K562 (cell line): ENCODE measurements at regions not wholly inside any gene's neighbourhood (a gene's known extent, or its start where the extent isn't known, plus 50 kb on each side); places are given as distances from the start of the nearest gene placed in this dataset.

Source experiments
- ATAC-seq: fragments of 200-7000 bp; cut with Tn5 transposase; 3 replicates; pipeline ENCODE4 v1.9.1; 2020; ENCODE audit warnings: moderate library complexity
- BruUV-seq: library from RNA; stranded (reverse); fragments of 400-500 nt; replicated peaks from 2 replicates; lab custom pipeline; 2021; lab: Mats Ljungman, UMichigan
- CTCF ChIA-PET: fragments of 300-600 bp; formaldehyde crosslinking; extraction: SDS; loops from one replicate; lab custom pipeline; 2021; ENCODE audit warnings: low intra/inter-chr PET ratio; lab: Yijun Ruan, JAX
- POLR2A ChIA-PET: fragments of 300-600, 350-650 bp; sonication (Branson Sonifier 250); formaldehyde crosslinking; extraction: SDS; loops from one replicate; lab custom pipeline; 2021; ENCODE audit warnings: antibody characterized with exemption, inconsistent platforms; lab: Yijun Ruan, JAX
- DNase-seq, 4 experiments: peaks; one replicate each; pipeline versions ENCODE4 v3.0.0 to v3.0.0-alpha.2; 2011 to 2018; ENCODE audit warnings: low spot score in 3 of 4, mixed read lengths in 3 of 4; ENCODE audit errors: extremely low read depth in 1 of 4
- FAIRE-seq: peaks from 2 replicates; lab custom pipeline; 2011; peaks lifted over from hg19 to GRCh38; lab: Jason Lieb, UNC
- H2AFZ ChIP-seq: 2 replicates; pipeline ENCODE4 v1.6.0; 2011; ENCODE audit warnings: low read depth, low read length, control low read depth, inconsistent platforms
- H3K27ac ChIP-seq: fragments of 200-600 bp; 3 replicates; pipeline ENCODE4 v1.8.0; 2011; ENCODE audit warnings: low read depth, mild to moderate bottlenecking, control low read depth, inconsistent platforms, low read length, moderate library complexity, mixed read lengths; ENCODE audit errors: extremely low read depth
- H3K27me3 ChIP-seq, 2 experiments: fragments of 300-600 bp in 1 of 2; 2 replicates in 1 of 2; 3 replicates in 1 of 2; pipeline versions ENCODE4 v1.6.0 to v1.8.0; 2011; ENCODE audit warnings: inconsistent platforms in 2 of 2, low read length in 2 of 2, mild to moderate bottlenecking in 1 of 2, mixed read lengths in 1 of 2, moderate library complexity in 1 of 2; ENCODE audit not compliant: control insufficient read depth in 2 of 2, insufficient read depth in 2 of 2
- H3K36me3 ChIP-seq: fragments of 300-600 bp; 3 replicates; pipeline ENCODE4 v1.8.0; 2011; ENCODE audit warnings: mild to moderate bottlenecking, low read length, inconsistent platforms; ENCODE audit not compliant: control insufficient read depth, insufficient read depth
- H3K4me1 ChIP-seq, 2 experiments: fragments of 200-600 bp in 1 of 2; replicated peaks in 1 of 2; 2 replicates in 1 of 2; 3 replicates in 1 of 2; pipeline versions ENCODE4 v1.5.1 to v1.8.0; 2011; ENCODE audit warnings: inconsistent platforms in 2 of 2, low read length in 2 of 2, mild to moderate bottlenecking in 1 of 2, mixed read lengths in 1 of 2, moderate library complexity in 1 of 2; ENCODE audit not compliant: control insufficient read depth in 2 of 2, insufficient read depth in 2 of 2
- H3K4me2 ChIP-seq: 2 replicates; pipeline ENCODE4 v1.6.1; 2011; ENCODE audit warnings: low read length, control low read depth, inconsistent platforms, mixed read lengths; ENCODE audit not compliant: insufficient read depth
- H3K4me3 ChIP-seq: fragments of 200-600 bp; sonication (generic), shearing (Covaris generic); 2 replicates; pipeline ENCODE4 v1.5.1; 2016; ENCODE audit warnings: control low read depth, inconsistent platforms
- H3K79me2 ChIP-seq: fragments of 200-600 bp; 3 replicates; pipeline ENCODE4 v1.8.0; 2011; ENCODE audit warnings: low read length, inconsistent platforms; ENCODE audit not compliant: control insufficient read depth, insufficient read depth
- H3K9ac ChIP-seq, 2 experiments: 2 replicates each; pipeline versions ENCODE4 v1.6.0 to v1.6.1; 2011; ENCODE audit warnings: low read depth in 2 of 2, low read length in 2 of 2, control low read depth in 1 of 2, inconsistent platforms in 1 of 2, mild to moderate bottlenecking in 1 of 2, mixed read lengths in 1 of 2; ENCODE audit not compliant: insufficient read depth in 1 of 2
- H3K9me1 ChIP-seq: one replicate; pipeline ENCODE4 v1.6.0; 2011; ENCODE audit warnings: inconsistent platforms, mild to moderate bottlenecking, low read length, moderate library complexity; ENCODE audit not compliant: control insufficient read depth, insufficient read depth
- H3K9me3 ChIP-seq: replicated peaks from 2 replicates; pipeline ENCODE4 v1.5.1; 2011; ENCODE audit warnings: low read depth, low read length, inconsistent platforms; ENCODE audit not compliant: control insufficient read depth, insufficient read depth
- H4K20me1 ChIP-seq: replicated peaks from 2 replicates; pipeline ENCODE4 v1.6.1; 2011; ENCODE audit warnings: low read length, inconsistent platforms, mixed read lengths; ENCODE audit not compliant: control insufficient read depth, insufficient read depth
- SMARCA5 ChIP-seq: fragments of 450-650 bp; IDR thresholded peaks from 2 replicates; pipeline ENCODE4 v1.6.1; 2016
- WGBS: fragments of 100-300 bp; shearing (Covaris generic); methylation state at CpG from one replicate; pipeline ENCODE4 v1.1.6; 2016; ENCODE audit warnings: low coverage, mixed read lengths; ENCODE audit not compliant: insufficient coverage; ENCODE audit errors: missing lambda C conversion rate; 5-methylcytosine and 5-hydroxymethylcytosine counted together
- in situ Hi-C: fragments of 300-500 bp; cut with MboI; formaldehyde crosslinking; loops from 4 replicates; pipeline ENCODE4 v1.15.0; 2018; ENCODE audit warnings: inconsistent platforms, mixed read lengths
- intact Hi-C: fragments of 100-400 bp; cut with micrococcal nuclease; formaldehyde crosslinking; loops from 2 replicates; pipeline ENCODE4 v1.14.2; 2022
- TF ChIP-seq, protein P1 (sequence below): sonication (generic); formaldehyde crosslinking; IDR thresholded peaks from 2 replicates; pipeline ENCODE4 v1.9.0; 2022; ENCODE audit warnings: mild to moderate bottlenecking, missing genetic modification reagents
- TF ChIP-seq, protein P2 (sequence below): fragments of 450-650 bp; IDR thresholded peaks from 2 replicates; pipeline ENCODE4 v1.6.1; 2016; ENCODE audit warnings: mild to moderate bottlenecking, moderate library complexity

DNA sequence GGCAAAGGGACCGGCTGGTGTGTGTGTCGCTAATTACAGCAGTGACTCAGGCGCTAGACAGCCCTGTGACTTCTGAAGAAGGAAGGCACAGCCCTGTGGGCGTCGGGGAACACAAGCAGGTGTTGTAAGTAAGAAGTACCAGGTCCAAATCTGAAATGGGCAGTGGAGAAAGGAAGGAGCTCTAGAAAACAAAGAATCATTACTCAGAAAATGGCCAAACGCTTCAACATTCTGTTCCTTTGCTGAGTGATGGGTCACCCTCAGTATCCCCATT lies 106.8 kb downstream of the PXDC1 start (continued):
- no peak for TF ChIP-seq SMARCA5
- TF ChIP-seq, protein P1, sequence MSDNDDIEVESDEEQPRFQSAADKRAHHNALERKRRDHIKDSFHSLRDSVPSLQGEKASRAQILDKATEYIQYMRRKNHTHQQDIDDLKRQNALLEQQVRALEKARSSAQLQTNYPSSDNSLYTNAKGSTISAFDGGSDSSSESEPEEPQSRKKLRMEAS (CRISPR knock-in tag) = no peak

DNA sequence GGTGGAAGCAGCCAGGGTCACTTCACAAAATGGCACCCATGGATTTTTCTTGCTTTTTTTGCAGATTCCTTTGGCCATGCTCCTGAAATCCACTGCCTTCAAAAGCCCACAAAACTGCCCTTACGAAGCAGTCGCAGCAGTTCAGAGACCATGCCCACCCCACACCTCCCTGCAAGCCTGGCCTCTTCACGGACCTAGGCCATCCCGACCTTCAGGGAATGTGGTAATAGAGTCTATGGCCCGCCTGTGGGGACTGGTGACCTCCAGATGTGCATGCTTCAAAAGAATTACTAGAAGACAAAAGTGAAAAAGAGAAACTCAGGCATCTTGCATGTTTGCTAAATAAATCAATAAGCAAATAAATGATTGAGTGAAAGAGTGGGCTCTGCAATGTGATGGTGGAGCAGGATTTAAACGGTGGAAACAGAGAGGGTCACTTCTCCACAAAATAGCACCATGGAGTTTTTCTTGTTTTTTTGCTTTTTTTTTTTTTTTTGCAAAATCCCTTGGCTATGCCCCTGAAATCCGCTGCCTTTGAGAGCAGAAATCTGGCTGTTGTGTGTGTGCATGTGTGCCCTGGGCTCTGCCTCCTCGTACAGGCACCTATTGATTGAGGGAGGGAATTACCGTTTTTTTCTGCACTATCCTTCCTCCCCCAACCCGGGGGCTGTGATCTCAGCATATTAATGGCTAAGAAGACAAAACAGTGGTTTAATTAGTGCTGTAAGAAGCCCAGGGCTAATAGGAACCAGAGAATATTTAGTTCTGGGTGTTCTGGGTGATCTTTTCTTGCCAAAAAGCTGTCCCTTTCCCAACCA lies 107.4 kb downstream of the PXDC1 start:
- H3K4me1 ChIP-seq = no peaks in the 10 kb centered on the region; a peak in 2 of 5 replicates
- no TSS peak for BruUV-seq
- peaks cover 0 to 2% of the 10 kb centered on the region in 2 experiments; a peak in 2 of 5 replicates for H3K27me3 ChIP-seq
- H3K9ac ChIP-seq = no peak overlapping the region; a peak in 1 of 4 replicates
- H3K9me1 ChIP-seq = no peaks in the 10 kb centered on the region
- CTCF ChIA-PET = interaction anchor here (0.7 kb wide), 1 partner anchor 1297 kb away, joined by 7 read pairs; no protein-coding TSS in a partner anchor
- in situ Hi-C loops = no loop called here
- 0 out of 2 replicates have a peak, but pooled peaks cover 3% of the 10 kb centered on the region for H3K9me3 ChIP-seq
- H3K79me2 ChIP-seq = no peaks in the 10 kb centered on the region
- H3K4me3 ChIP-seq = no peak overlapping the region
- no peaks in the 10 kb centered on the region for H3K36me3 ChIP-seq
- FAIRE-seq (no peak), ATAC-seq (peak; percentile 23)
- H3K4me2 ChIP-seq = peak overlapping the region; percentile 44
- TF ChIP-seq, protein P2, sequence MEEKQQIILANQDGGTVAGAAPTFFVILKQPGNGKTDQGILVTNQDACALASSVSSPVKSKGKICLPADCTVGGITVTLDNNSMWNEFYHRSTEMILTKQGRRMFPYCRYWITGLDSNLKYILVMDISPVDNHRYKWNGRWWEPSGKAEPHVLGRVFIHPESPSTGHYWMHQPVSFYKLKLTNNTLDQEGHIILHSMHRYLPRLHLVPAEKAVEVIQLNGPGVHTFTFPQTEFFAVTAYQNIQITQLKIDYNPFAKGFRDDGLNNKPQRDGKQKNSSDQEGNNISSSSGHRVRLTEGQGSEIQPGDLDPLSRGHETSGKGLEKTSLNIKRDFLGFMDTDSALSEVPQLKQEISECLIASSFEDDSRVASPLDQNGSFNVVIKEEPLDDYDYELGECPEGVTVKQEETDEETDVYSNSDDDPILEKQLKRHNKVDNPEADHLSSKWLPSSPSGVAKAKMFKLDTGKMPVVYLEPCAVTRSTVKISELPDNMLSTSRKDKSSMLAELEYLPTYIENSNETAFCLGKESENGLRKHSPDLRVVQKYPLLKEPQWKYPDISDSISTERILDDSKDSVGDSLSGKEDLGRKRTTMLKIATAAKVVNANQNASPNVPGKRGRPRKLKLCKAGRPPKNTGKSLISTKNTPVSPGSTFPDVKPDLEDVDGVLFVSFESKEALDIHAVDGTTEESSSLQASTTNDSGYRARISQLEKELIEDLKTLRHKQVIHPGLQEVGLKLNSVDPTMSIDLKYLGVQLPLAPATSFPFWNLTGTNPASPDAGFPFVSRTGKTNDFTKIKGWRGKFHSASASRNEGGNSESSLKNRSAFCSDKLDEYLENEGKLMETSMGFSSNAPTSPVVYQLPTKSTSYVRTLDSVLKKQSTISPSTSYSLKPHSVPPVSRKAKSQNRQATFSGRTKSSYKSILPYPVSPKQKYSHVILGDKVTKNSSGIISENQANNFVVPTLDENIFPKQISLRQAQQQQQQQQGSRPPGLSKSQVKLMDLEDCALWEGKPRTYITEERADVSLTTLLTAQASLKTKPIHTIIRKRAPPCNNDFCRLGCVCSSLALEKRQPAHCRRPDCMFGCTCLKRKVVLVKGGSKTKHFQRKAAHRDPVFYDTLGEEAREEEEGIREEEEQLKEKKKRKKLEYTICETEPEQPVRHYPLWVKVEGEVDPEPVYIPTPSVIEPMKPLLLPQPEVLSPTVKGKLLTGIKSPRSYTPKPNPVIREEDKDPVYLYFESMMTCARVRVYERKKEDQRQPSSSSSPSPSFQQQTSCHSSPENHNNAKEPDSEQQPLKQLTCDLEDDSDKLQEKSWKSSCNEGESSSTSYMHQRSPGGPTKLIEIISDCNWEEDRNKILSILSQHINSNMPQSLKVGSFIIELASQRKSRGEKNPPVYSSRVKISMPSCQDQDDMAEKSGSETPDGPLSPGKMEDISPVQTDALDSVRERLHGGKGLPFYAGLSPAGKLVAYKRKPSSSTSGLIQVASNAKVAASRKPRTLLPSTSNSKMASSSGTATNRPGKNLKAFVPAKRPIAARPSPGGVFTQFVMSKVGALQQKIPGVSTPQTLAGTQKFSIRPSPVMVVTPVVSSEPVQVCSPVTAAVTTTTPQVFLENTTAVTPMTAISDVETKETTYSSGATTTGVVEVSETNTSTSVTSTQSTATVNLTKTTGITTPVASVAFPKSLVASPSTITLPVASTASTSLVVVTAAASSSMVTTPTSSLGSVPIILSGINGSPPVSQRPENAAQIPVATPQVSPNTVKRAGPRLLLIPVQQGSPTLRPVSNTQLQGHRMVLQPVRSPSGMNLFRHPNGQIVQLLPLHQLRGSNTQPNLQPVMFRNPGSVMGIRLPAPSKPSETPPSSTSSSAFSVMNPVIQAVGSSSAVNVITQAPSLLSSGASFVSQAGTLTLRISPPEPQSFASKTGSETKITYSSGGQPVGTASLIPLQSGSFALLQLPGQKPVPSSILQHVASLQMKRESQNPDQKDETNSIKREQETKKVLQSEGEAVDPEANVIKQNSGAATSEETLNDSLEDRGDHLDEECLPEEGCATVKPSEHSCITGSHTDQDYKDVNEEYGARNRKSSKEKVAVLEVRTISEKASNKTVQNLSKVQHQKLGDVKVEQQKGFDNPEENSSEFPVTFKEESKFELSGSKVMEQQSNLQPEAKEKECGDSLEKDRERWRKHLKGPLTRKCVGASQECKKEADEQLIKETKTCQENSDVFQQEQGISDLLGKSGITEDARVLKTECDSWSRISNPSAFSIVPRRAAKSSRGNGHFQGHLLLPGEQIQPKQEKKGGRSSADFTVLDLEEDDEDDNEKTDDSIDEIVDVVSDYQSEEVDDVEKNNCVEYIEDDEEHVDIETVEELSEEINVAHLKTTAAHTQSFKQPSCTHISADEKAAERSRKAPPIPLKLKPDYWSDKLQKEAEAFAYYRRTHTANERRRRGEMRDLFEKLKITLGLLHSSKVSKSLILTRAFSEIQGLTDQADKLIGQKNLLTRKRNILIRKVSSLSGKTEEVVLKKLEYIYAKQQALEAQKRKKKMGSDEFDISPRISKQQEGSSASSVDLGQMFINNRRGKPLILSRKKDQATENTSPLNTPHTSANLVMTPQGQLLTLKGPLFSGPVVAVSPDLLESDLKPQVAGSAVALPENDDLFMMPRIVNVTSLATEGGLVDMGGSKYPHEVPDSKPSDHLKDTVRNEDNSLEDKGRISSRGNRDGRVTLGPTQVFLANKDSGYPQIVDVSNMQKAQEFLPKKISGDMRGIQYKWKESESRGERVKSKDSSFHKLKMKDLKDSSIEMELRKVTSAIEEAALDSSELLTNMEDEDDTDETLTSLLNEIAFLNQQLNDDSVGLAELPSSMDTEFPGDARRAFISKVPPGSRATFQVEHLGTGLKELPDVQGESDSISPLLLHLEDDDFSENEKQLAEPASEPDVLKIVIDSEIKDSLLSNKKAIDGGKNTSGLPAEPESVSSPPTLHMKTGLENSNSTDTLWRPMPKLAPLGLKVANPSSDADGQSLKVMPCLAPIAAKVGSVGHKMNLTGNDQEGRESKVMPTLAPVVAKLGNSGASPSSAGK = no peak
- TF ChIP-seq, all 486 proteins: peak for 0
- intact Hi-C loops = no loop called here
- no peak for DNase-seq
- Histone ChIP-seq H2AFZ (peak overlapping the region; percentile 79), H3K27ac (no peak overlapping the region), H4K20me1 (no peaks in the 10 kb centered on the region)
- POLR2A ChIA-PET = interaction anchor here (0.8 kb wide), 1 partner anchor 19 kb away, joined by 3 read pairs; no protein-coding TSS in a partner anchor
- WGBS = 25% methylated on average over 10 of the region's 10 CpGs
